ENCODE measurements at regions not wholly inside any gene's neighbourhood (a gene's known extent, or its start where the extent isn't known, plus 50 kb on each side); places are given as distances from the start of the nearest gene placed in this dataset.

- peaks cover 18% of the 10 kb centered on the region for H3K27me3 Mint-ChIP-seq
- no peaks in the 10 kb centered on the region for H3K36me3 Mint-ChIP-seq (ENCODE audit: low read depth)
- H3K27ac Mint-ChIP-seq, result no peak overlapping the region
- H3K4me3 Mint-ChIP-seq, result no peak overlapping the region
- DNase-seq, result no peak
- H3K4me1 Mint-ChIP-seq, result no peaks in the 10 kb centered on the region
- no peaks in the 10 kb centered on the region for H3K9me3 ChIP-seq (ENCODE audit: control insufficient read depth, low read length, poor library complexity, severe bottlenecking)
- ATAC-seq, result no peak
These were observed 210.1 kb upstream of the HDDC2 start for GRCh38 chr6:125511809-125512396.

GRCh38 chr6:125512621-125513020, 210.9 kb upstream of the HDDC2 start:
- no peak overlapping the region for H3K4me3 Mint-ChIP-seq
- H3K9me3 ChIP-seq (ENCODE audit: control insufficient read depth, low read length, poor library complexity, severe bottlenecking), result no peaks in the 10 kb centered on the region
- H3K27ac Mint-ChIP-seq, result no peak overlapping the region
- DNase-seq (no peak), ATAC-seq (no peak)
- peaks cover 18% of the 10 kb centered on the region for H3K27me3 Mint-ChIP-seq
- no peaks in the 10 kb centered on the region for H3K4me1 Mint-ChIP-seq
- H3K36me3 Mint-ChIP-seq (ENCODE audit: low read depth), result no peaks in the 10 kb centered on the region

- Mint-ChIP-seq H3K4me1 (no peaks in the 10 kb centered on the region), H3K4me3 (no peak overlapping the region), H3K27me3 (peaks cover 16% of the 10 kb centered on the region), H3K27ac (no peak overlapping the region), H3K36me3 (ENCODE audit: low read depth) (no peaks in the 10 kb centered on the region)
- DNase-seq (no peak), ATAC-seq (no peak)
- H3K9me3 ChIP-seq (ENCODE audit: control insufficient read depth, low read length, poor library complexity, severe bottlenecking), result no peaks in the 10 kb centered on the region
These were observed 212.2 kb upstream of the HDDC2 start for GRCh38 chr6:125513978-125514377.

GRCh38 chr6:125516644-125517043, 214.9 kb upstream of the HDDC2 start:
- no peaks in the 10 kb centered on the region for H3K36me3 Mint-ChIP-seq (ENCODE audit: low read depth)
- H3K9me3 ChIP-seq (ENCODE audit: control insufficient read depth, low read length, poor library complexity, severe bottlenecking), result no peaks in the 10 kb centered on the region
- no peaks in the 10 kb centered on the region for H3K4me1 Mint-ChIP-seq
- H3K27ac Mint-ChIP-seq, result no peak overlapping the region
- H3K27me3 Mint-ChIP-seq, result peaks cover 11% of the 10 kb centered on the region
- DNase-seq (no peak), ATAC-seq (no peak)
- H3K4me3 Mint-ChIP-seq, result no peak overlapping the region

- H3K9me3 ChIP-seq (ENCODE audit: control insufficient read depth, low read length, poor library complexity, severe bottlenecking), result no peaks in the 10 kb centered on the region
- Mint-ChIP-seq H3K36me3 (ENCODE audit: low read depth) (no peaks in the 10 kb centered on the region), H3K27me3 (peaks cover 11% of the 10 kb centered on the region), H3K27ac (no peak overlapping the region), H3K4me1 (no peaks in the 10 kb centered on the region), H3K4me3 (no peak overlapping the region)
- DNase-seq, result no peak
- ATAC-seq, result no peak
These were observed 217.6 kb upstream of the HDDC2 start for GRCh38 chr6:125519367-125519766.

- H3K4me1 Mint-ChIP-seq, result no peaks in the 10 kb centered on the region
- no peak overlapping the region for H3K27ac Mint-ChIP-seq
- peaks cover 32% of the 10 kb centered on the region for H3K27me3 Mint-ChIP-seq
- no peaks in the 10 kb centered on the region for H3K9me3 ChIP-seq (ENCODE audit: control insufficient read depth, low read length, poor library complexity, severe bottlenecking)
- ATAC-seq (no peak), DNase-seq (no peak)
- H3K36me3 Mint-ChIP-seq (ENCODE audit: low read depth), result no peaks in the 10 kb centered on the region
- no peak overlapping the region for H3K4me3 Mint-ChIP-seq
These were observed 222.6 kb upstream of the HDDC2 start for GRCh38 chr6:125524356-125524755.

- no peak for DNase-seq
- Mint-ChIP-seq H3K27me3 (peaks cover 43% of the 10 kb centered on the region), H3K27ac (no peak overlapping the region), H3K4me1 (no peaks in the 10 kb centered on the region), H3K4me3 (no peak overlapping the region), H3K36me3 (ENCODE audit: low read depth) (no peaks in the 10 kb centered on the region)
- ATAC-seq, result no peak
- no peaks in the 10 kb centered on the region for H3K9me3 ChIP-seq (ENCODE audit: control insufficient read depth, low read length, poor library complexity, severe bottlenecking)
These were observed 223.3 kb upstream of the HEY2 start for GRCh38 chr6:125526007-125526720.

GRCh38 chr6:125528621-125529041, 220.8 kb upstream of the HEY2 start:
- H3K36me3 Mint-ChIP-seq (ENCODE audit: low read depth), result no peaks in the 10 kb centered on the region
- no peak overlapping the region for H3K4me3 Mint-ChIP-seq
- ATAC-seq (no peak), DNase-seq (no peak)
- H3K9me3 ChIP-seq (ENCODE audit: control insufficient read depth, low read length, poor library complexity, severe bottlenecking), result no peaks in the 10 kb centered on the region
- H3K27me3 Mint-ChIP-seq, result peaks cover 62% of the 10 kb centered on the region
- H3K27ac Mint-ChIP-seq, result no peak overlapping the region
- peaks cover 6% of the 10 kb centered on the region for H3K4me1 Mint-ChIP-seq

- Mint-ChIP-seq H3K4me3 (no peak overlapping the region), H3K36me3 (ENCODE audit: low read depth) (no peaks in the 10 kb centered on the region), H3K27ac (no peak overlapping the region), H3K4me1 (peaks cover 8% of the 10 kb centered on the region), H3K27me3 (peaks cover 66% of the 10 kb centered on the region)
- ATAC-seq (no peak), DNase-seq (no peak)
- no peaks in the 10 kb centered on the region for H3K9me3 ChIP-seq (ENCODE audit: control insufficient read depth, low read length, poor library complexity, severe bottlenecking)
These were observed 220.4 kb upstream of the HEY2 start for GRCh38 chr6:125529061-125529460.

- Mint-ChIP-seq H3K27ac (no peak overlapping the region), H3K4me1 (peaks cover 8% of the 10 kb centered on the region), H3K36me3 (ENCODE audit: low read depth) (peaks cover 2% of the 10 kb centered on the region), H3K27me3 (peaks cover 77% of the 10 kb centered on the region), H3K4me3 (peak overlapping the region; percentile 8)
- DNase-seq (no peak), ATAC-seq (no peak)
- H3K9me3 ChIP-seq (ENCODE audit: control insufficient read depth, low read length, poor library complexity, severe bottlenecking), result no peaks in the 10 kb centered on the region
These were observed 215.6 kb upstream of the HEY2 start for GRCh38 chr6:125533710-125534397.

- Mint-ChIP-seq H3K27me3 (peaks cover 74% of the 10 kb centered on the region), H3K36me3 (ENCODE audit: low read depth) (peaks cover 2% of the 10 kb centered on the region), H3K27ac (no peak overlapping the region), H3K4me3 (no peak overlapping the region), H3K4me1 (peaks cover 8% of the 10 kb centered on the region)
- no peaks in the 10 kb centered on the region for H3K9me3 ChIP-seq (ENCODE audit: control insufficient read depth, low read length, poor library complexity, severe bottlenecking)
- no peak for ATAC-seq
- no peak for DNase-seq
These were observed 214.8 kb upstream of the HEY2 start for GRCh38 chr6:125534430-125535263.

- DNase-seq (no peak), ATAC-seq (no peak)
- peaks cover 72% of the 10 kb centered on the region for H3K27me3 Mint-ChIP-seq
- peaks cover 8% of the 10 kb centered on the region for H3K4me1 Mint-ChIP-seq
- H3K36me3 Mint-ChIP-seq (ENCODE audit: low read depth), result peaks cover 2% of the 10 kb centered on the region
- no peaks in the 10 kb centered on the region for H3K9me3 ChIP-seq (ENCODE audit: control insufficient read depth, low read length, poor library complexity, severe bottlenecking)
- H3K4me3 Mint-ChIP-seq, result no peak overlapping the region
- no peak overlapping the region for H3K27ac Mint-ChIP-seq
These were observed 212.3 kb upstream of the HEY2 start for GRCh38 chr6:125537090-125537489.

- peaks cover 2% of the 10 kb centered on the region for H3K36me3 Mint-ChIP-seq (ENCODE audit: low read depth)
- no peak overlapping the region for H3K4me3 Mint-ChIP-seq
- H3K4me1 Mint-ChIP-seq, result no peaks in the 10 kb centered on the region
- no peaks in the 10 kb centered on the region for H3K9me3 ChIP-seq (ENCODE audit: control insufficient read depth, low read length, poor library complexity, severe bottlenecking)
- peaks cover 60% of the 10 kb centered on the region for H3K27me3 Mint-ChIP-seq
- no peak for ATAC-seq
- no peak for DNase-seq
- H3K27ac Mint-ChIP-seq, result no peak overlapping the region
These were observed 209.5 kb upstream of the HEY2 start for GRCh38 chr6:125539892-125540291.

Measured in T-helper 17 cell (primary cell).